ENCODE measurements at regions not wholly inside any gene's neighbourhood (a gene's known extent, or its start where the extent isn't known, plus 50 kb on each side); places are given as distances from the start of the nearest gene placed in this dataset.

- TF ChIP-seq, protein P1, sequence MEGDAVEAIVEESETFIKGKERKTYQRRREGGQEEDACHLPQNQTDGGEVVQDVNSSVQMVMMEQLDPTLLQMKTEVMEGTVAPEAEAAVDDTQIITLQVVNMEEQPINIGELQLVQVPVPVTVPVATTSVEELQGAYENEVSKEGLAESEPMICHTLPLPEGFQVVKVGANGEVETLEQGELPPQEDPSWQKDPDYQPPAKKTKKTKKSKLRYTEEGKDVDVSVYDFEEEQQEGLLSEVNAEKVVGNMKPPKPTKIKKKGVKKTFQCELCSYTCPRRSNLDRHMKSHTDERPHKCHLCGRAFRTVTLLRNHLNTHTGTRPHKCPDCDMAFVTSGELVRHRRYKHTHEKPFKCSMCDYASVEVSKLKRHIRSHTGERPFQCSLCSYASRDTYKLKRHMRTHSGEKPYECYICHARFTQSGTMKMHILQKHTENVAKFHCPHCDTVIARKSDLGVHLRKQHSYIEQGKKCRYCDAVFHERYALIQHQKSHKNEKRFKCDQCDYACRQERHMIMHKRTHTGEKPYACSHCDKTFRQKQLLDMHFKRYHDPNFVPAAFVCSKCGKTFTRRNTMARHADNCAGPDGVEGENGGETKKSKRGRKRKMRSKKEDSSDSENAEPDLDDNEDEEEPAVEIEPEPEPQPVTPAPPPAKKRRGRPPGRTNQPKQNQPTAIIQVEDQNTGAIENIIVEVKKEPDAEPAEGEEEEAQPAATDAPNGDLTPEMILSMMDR (IDR thresholded peaks at IDR 0.05; ENCODE audit: borderline replicate concordance, extremely low read depth, low read length, poor library complexity, severe bottlenecking), result no peak
- TF ChIP-seq EZH2 (IDR thresholded peaks at IDR 0.05; ENCODE audit: borderline replicate concordance, low read depth, low read length, severe bottlenecking), result no peak
These were observed 83.9 kb upstream of the GJB5 start for GRCh38 chr1:34670982-34671381.

Data from DND-41 (cell line).